NB4 (cell line): ENCODE measurements at regions not wholly inside any gene's neighbourhood (a gene's known extent, or its start where the extent isn't known, plus 50 kb on each side); places are given as distances from the start of the nearest gene placed in this dataset.
"Not testable (repeated sequence)": the region's sequence is repeated elsewhere in the genome, so short reads cannot be mapped to it uniquely, and the experiment has no call there.

Experiments
- DNase-seq: peaks from one replicate; pipeline ENCODE4 v3.0.0; 2010; ENCODE audit warnings: low read depth
- H3K4me3 ChIP-seq: one replicate; pipeline ENCODE4 v1.5.1; 2011; ENCODE audit warnings: mild to moderate bottlenecking, low read depth, low read length, moderate library complexity
- MYC ChIP-seq: IDR thresholded peaks from 2 replicates; pipeline ENCODE4 v1.6.1; 2011; ENCODE audit warnings: low read depth, low read length
- POLR2A ChIP-seq: IDR thresholded peaks from 2 replicates; pipeline ENCODE4 v1.6.1; 2011; ENCODE audit warnings: mild to moderate bottlenecking; ENCODE audit not compliant: insufficient read length; ENCODE audit errors: extremely low read depth
- TF ChIP-seq, protein P1 (sequence below): IDR thresholded peaks from 2 replicates; pipeline ENCODE4 v1.6.1; 2011; ENCODE audit warnings: low read depth, low read length
- TF ChIP-seq, protein P2 (sequence below): IDR thresholded peaks from one replicate; pipeline ENCODE4 v1.5.1; 2012; ENCODE audit warnings: low read depth, low read length

DNA sequence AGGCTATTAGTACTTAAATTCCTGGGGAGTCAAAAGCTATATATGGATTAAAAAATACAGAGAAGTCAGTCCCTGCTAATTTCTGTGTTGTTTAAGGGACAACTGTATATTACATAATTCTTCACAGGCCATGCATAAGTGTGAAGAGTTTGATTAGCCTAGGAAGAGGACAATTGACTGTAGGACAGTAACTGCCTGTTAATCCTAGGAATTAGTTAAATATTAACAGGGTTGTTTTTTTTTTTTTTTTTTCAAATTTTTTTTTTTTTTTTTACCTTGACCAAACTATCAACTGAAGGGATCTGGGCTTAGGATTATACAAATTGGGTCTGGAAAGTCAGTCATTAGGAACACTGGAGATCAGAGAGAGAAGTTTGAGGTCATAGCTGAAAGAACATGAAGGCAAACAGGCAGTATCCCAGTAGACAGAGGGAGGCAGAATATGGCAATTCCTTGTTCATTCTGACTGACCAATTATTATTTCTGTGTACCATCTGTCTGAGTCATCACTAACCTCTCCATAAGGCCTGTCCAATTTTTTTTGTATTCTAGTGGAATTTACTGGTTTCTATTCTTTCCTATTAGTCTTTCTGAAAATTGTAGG lies 1139.2 kb downstream of the SORCS1 start:
- no peak for DNase-seq
- TF ChIP-seq POLR2A (no peak), MYC (no peak)
- TF ChIP-seq, protein P1, sequence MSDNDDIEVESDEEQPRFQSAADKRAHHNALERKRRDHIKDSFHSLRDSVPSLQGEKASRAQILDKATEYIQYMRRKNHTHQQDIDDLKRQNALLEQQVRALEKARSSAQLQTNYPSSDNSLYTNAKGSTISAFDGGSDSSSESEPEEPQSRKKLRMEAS: no peak
- TF ChIP-seq, protein P2, sequence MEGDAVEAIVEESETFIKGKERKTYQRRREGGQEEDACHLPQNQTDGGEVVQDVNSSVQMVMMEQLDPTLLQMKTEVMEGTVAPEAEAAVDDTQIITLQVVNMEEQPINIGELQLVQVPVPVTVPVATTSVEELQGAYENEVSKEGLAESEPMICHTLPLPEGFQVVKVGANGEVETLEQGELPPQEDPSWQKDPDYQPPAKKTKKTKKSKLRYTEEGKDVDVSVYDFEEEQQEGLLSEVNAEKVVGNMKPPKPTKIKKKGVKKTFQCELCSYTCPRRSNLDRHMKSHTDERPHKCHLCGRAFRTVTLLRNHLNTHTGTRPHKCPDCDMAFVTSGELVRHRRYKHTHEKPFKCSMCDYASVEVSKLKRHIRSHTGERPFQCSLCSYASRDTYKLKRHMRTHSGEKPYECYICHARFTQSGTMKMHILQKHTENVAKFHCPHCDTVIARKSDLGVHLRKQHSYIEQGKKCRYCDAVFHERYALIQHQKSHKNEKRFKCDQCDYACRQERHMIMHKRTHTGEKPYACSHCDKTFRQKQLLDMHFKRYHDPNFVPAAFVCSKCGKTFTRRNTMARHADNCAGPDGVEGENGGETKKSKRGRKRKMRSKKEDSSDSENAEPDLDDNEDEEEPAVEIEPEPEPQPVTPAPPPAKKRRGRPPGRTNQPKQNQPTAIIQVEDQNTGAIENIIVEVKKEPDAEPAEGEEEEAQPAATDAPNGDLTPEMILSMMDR: no peak
- H3K4me3 ChIP-seq: no peak overlapping the region

- no peak for TF ChIP-seq MYC
- TF ChIP-seq, protein P1: no peak
- TF ChIP-seq POLR2A: no peak
- TF ChIP-seq, protein P2: no peak
- no peak overlapping the region for H3K4me3 ChIP-seq
- DNase-seq: no peak
These were observed 1141.2 kb downstream of the SORCS1 start for GRCh38 chr10:106023329-106023728.

DNA sequence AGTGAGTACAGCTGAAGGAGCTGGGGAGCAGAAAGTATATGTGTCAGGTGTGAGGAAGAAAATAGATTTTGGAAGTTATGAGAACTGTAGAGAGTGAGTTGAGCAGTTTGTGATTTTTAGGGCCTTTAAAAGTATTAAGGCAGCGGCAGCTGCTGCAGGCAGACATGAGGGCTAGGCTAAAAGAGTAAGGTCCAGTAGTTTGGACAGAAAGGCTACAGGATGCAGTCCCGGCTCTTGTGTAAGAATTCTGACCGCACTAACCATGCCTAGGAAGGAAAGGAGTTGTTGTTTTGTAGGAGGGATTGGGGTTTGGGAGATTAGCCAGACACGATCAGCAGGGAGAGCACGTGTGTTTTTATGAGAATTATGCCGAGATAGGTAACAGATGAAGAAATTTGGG lies 1144.9 kb downstream of the SORCS1 start:
- DNase-seq, H3K4me3 ChIP-seq: not testable (repeated sequence)

DNA sequence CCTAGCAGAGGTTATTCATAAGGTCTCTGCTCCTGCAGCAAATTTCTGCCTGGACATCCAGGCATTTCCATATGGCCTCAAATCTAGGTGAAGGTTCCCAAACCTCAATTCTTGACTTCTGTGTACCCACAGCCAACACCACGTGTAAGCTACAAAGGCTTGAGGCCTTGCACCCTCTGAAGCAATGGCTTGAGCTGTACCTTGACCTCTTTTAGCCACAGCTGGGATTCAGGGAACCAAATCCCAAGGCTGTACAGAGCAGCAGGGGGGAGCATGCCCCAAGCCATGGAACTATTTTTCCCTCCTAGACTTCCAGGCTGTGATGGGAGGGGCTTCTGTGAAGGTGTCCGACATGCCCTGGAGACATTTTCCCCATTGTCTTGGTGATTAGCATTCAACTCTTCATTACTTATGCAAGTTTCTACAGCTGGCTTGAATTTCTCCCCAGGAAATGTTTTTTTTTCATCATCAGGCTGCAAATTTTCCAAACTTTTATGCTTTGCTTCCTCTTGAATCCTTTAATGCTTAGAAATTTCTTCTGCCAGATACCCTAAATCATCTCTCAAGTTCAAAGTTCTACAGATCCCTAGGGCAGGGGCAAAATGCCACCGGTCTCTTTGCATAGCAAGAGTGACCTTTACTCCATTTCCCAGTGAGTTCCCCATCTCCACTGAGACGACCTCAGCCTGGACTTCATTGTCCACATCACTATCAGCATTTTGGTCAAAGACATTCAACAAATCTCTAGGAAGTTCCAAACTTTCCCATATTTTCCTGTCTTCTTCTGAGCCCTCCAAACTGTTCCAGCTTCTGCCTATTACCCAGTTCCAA lies 1148.9 kb downstream of the SORCS1 start:
- not testable (repeated sequence) for H3K4me3 ChIP-seq, DNase-seq

DNA sequence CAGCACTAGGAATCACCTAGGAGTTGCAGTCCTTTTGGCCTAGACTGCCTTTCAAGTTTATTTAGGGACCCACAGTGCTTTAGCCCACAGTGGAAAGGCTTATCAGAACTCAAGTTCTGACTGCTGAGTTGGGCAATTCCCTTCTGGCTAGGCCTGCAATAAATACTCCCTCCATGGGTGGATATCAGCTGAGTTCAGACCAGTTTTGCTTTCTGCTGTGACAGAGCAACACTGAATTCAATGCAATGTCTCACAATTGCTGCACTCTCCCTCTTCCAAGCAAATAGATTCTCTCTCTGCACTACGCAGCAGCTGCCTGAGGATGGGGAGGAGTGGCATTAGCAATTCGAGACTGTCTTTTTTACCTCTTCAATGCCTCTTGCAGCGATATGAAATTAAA lies 1153.3 kb downstream of the SORCS1 start:
- DNase-seq: no peak
- TF ChIP-seq, protein P2: no peak
- TF ChIP-seq, protein P1: no peak
- TF ChIP-seq POLR2A (no peak), MYC (no peak)
- H3K4me3 ChIP-seq: no peak overlapping the region

DNA sequence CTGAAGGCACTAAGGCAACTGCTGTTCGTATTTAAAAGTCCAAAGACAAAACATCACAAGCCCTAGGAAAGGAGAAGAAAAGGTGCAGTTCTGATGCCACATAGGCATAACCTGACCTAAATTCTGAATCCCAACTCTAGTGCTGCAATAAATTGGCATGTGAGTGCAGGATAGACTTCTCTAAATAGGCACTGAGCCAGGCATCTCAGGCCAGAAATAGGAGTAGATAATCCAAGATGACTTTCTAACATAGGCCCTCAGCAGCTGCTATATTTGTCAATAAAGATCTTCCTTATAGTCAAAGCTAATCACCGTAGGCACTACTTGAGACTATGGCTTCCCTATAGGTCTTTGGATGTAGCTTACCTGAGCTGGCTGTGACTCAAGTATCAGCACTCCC lies 1163.8 kb downstream of the SORCS1 start:
- no peak for DNase-seq
- no peak overlapping the region for H3K4me3 ChIP-seq
- no peak for TF ChIP-seq POLR2A
- TF ChIP-seq, protein P2: no peak
- TF ChIP-seq, protein P1: no peak
- no peak for TF ChIP-seq MYC
